Subcutaneous abdominal adipose tissue (tissue), 5 donors: ENCODE measurements at regions not wholly inside any gene's neighbourhood (a gene's known extent, or its start where the extent isn't known, plus 50 kb on each side); places are given as distances from the start of the nearest gene placed in this dataset.

Source experiments
- H3K27ac ChIP-seq: one replicate; pipeline ENCODE4 v1.7.0; 2013; ENCODE audit warnings: low read depth, mild to moderate bottlenecking, inconsistent platforms, low read length, moderate library complexity
- H3K27me3 ChIP-seq, 5 donors: one replicate each; pipeline ENCODE4 v1.7.0; 2013; ENCODE audit warnings: low read length in 5 of 5, inconsistent platforms in 1 of 5; ENCODE audit not compliant: control insufficient read depth in 5 of 5, insufficient read depth in 4 of 5
- H3K36me3 ChIP-seq, 5 donors: one replicate each; pipeline ENCODE4 v1.7.0; 2013; ENCODE audit warnings: low read length in 5 of 5; ENCODE audit not compliant: control insufficient read depth in 5 of 5, insufficient read depth in 5 of 5
- H3K4me1 ChIP-seq, 5 donors: one replicate each; pipeline ENCODE4 v1.7.0; 2013; ENCODE audit warnings: low read length in 5 of 5, mild to moderate bottlenecking in 3 of 5, moderate library complexity in 1 of 5; ENCODE audit not compliant: control insufficient read depth in 5 of 5, insufficient read depth in 5 of 5
- H3K4me3 ChIP-seq, 5 donors: one replicate each; pipeline ENCODE4 v1.7.0; 2013; ENCODE audit warnings: low read length in 5 of 5, low read depth in 1 of 5
- H3K9ac ChIP-seq, 5 donors: one replicate each; pipeline ENCODE4 v1.7.0; 2013; ENCODE audit warnings: low read length in 5 of 5, mild to moderate bottlenecking in 4 of 5, moderate library complexity in 3 of 5
- H3K9me3 ChIP-seq, 5 donors: one replicate each; pipeline ENCODE4 v1.7.0; 2013; ENCODE audit warnings: low read length in 5 of 5; ENCODE audit not compliant: control insufficient read depth in 5 of 5
- donor health status: healthy.
- donor health status: healthy.
- donor health status: healthy.
- donor health status: healthy.
- donor health status: healthy.

GRCh38 chr1:70552662-70553566 is 141.8 kb downstream of the CTH start:
- H3K4me1 ChIP-seq: no peaks in the 10 kb centered on the region
- H3K27ac ChIP-seq: no peak overlapping the region
- H3K9me3 ChIP-seq: no peaks in the 10 kb centered on the region
- no peak overlapping the region for H3K4me3 ChIP-seq
- H3K9ac ChIP-seq: no peak overlapping the region
- no peaks in the 10 kb centered on the region for H3K36me3 ChIP-seq
- peaks cover 0 to 4% (median 0%) of the 10 kb centered on the region in 5 donors for H3K27me3 ChIP-seq

GRCh38 chr1:70553567-70553956 is 142.5 kb downstream of the CTH start:
- peaks cover 0 to 4% (median 0%) of the 10 kb centered on the region in 5 donors for H3K27me3 ChIP-seq
- H3K4me3 ChIP-seq: no peak overlapping the region
- no peaks in the 10 kb centered on the region for H3K4me1 ChIP-seq
- H3K9ac ChIP-seq: no peak overlapping the region
- H3K36me3 ChIP-seq: no peaks in the 10 kb centered on the region
- no peak overlapping the region for H3K27ac ChIP-seq
- no peaks in the 10 kb centered on the region for H3K9me3 ChIP-seq

- no peak overlapping the region for H3K9ac ChIP-seq
- no peaks in the 10 kb centered on the region for H3K36me3 ChIP-seq
- H3K9me3 ChIP-seq: no peaks in the 10 kb centered on the region
- no peaks in the 10 kb centered on the region for H3K4me1 ChIP-seq
- H3K4me3 ChIP-seq: no peak overlapping the region
- no peak overlapping the region for H3K27ac ChIP-seq
- H3K27me3 ChIP-seq: no peaks in the 10 kb centered on the region
Measured at GRCh38 chr1:70554341-70554740, 143.3 kb downstream of the CTH start.

- Histone ChIP-seq H3K36me3 (no peaks in the 10 kb centered on the region), H3K9me3 (no peaks in the 10 kb centered on the region), H3K27ac (no peak overlapping the region), H3K9ac (no peak overlapping the region), H3K4me1 (no peaks in the 10 kb centered on the region), H3K4me3 (no peak overlapping the region), H3K27me3 (no peaks in the 10 kb centered on the region)
Measured at GRCh38 chr1:70556541-70556940, 145.5 kb downstream of the CTH start.

GRCh38 chr1:70567167-70567566 is 156.1 kb downstream of the CTH start:
- peaks cover 0 to 2% (median 0%) of the 10 kb centered on the region in 5 donors for H3K27me3 ChIP-seq

GRCh38 chr1:70571191-70571590 is 160.1 kb downstream of the CTH start:
- Histone ChIP-seq H3K36me3 (no peaks in the 10 kb centered on the region), H3K4me3 (no peak overlapping the region), H3K9me3 (no peaks in the 10 kb centered on the region), H3K27me3 (peaks cover 0 to 2% (median 0%) of the 10 kb centered on the region in 5 donors), H3K9ac (no peak overlapping the region), H3K4me1 (no peaks in the 10 kb centered on the region), H3K27ac (no peak overlapping the region)

More at GRCh38 chr1:70567167-70567566, 156.1 kb downstream of the CTH start:
- Histone ChIP-seq H3K27ac (no peak overlapping the region), H3K9ac (no peak overlapping the region), H3K9me3 (no peaks in the 10 kb centered on the region), H3K4me1 (no peaks in the 10 kb centered on the region), H3K36me3 (no peaks in the 10 kb centered on the region), H3K4me3 (no peak overlapping the region)

- no peaks in the 10 kb centered on the region for H3K27me3 ChIP-seq
- no peaks in the 10 kb centered on the region for H3K9me3 ChIP-seq
- no peaks in the 10 kb centered on the region for H3K36me3 ChIP-seq
- H3K4me1 ChIP-seq: no peaks in the 10 kb centered on the region
- H3K9ac ChIP-seq: no peak overlapping the region
- no peak overlapping the region for H3K4me3 ChIP-seq
- no peak overlapping the region for H3K27ac ChIP-seq
Measured at GRCh38 chr1:70573317-70573843, 162.3 kb downstream of the CTH start.

GRCh38 chr1:70581661-70582060 is 170.6 kb downstream of the CTH start:
- H3K27ac ChIP-seq: no peak overlapping the region
- no peaks in the 10 kb centered on the region for H3K27me3 ChIP-seq
- H3K4me1 ChIP-seq: no peaks in the 10 kb centered on the region
- H3K36me3 ChIP-seq: no peaks in the 10 kb centered on the region
- no peak overlapping the region for H3K9ac ChIP-seq
- no peaks in the 10 kb centered on the region for H3K9me3 ChIP-seq
- no peak overlapping the region for H3K4me3 ChIP-seq

GRCh38 chr1:70583522-70583921 is 172.5 kb downstream of the CTH start:
- H3K4me3 ChIP-seq: no peak overlapping the region
- H3K27ac ChIP-seq: no peak overlapping the region
- H3K27me3 ChIP-seq: no peaks in the 10 kb centered on the region
- H3K36me3 ChIP-seq: no peaks in the 10 kb centered on the region
- H3K9me3 ChIP-seq: no peaks in the 10 kb centered on the region
- no peak overlapping the region for H3K9ac ChIP-seq
- H3K4me1 ChIP-seq: no peaks in the 10 kb centered on the region

GRCh38 chr1:70586046-70586445 is 175.0 kb downstream of the CTH start:
- H3K36me3 ChIP-seq: no peaks in the 10 kb centered on the region
- H3K27ac ChIP-seq: no peak overlapping the region
- no peaks in the 10 kb centered on the region for H3K9me3 ChIP-seq
- no peaks in the 10 kb centered on the region for H3K27me3 ChIP-seq
- no peaks in the 10 kb centered on the region for H3K4me1 ChIP-seq
- no peak overlapping the region for H3K4me3 ChIP-seq
- no peak overlapping the region for H3K9ac ChIP-seq
